Loucy (cell line): ENCODE measurements at regions not wholly inside any gene's neighbourhood (a gene's known extent, or its start where the extent isn't known, plus 50 kb on each side); places are given as distances from the start of the nearest gene placed in this dataset.
A peak's percentile ranks its signal among the peaks of the same experiment; 100 is the strongest.

Experiments
- H2AFZ ChIP-seq: fragments of 200-600 bp; sonication (generic); 2 replicates; pipeline ENCODE4 v1.6.0; 2016; ENCODE audit warnings: antibody characterized with exemption, mild to moderate bottlenecking, low read length, moderate library complexity
- H3F3A ChIP-seq: fragments of 200-600 bp; 2 replicates; pipeline ENCODE4 v1.6.0; 2016; ENCODE audit warnings: antibody characterized with exemption, low read depth, mild to moderate bottlenecking
- H3K27me3 ChIP-seq: fragments of 200-600 bp; sonication (generic); 2 replicates; pipeline ENCODE4 v1.6.1; 2014; ENCODE audit warnings: low read length, mild to moderate bottlenecking; ENCODE audit not compliant: insufficient read depth, poor library complexity, severe bottlenecking
- H3K36me3 ChIP-seq: fragments of 200-600 bp; sonication (generic); 2 replicates; pipeline ENCODE4 v1.6.1; 2016; ENCODE audit warnings: low read length; ENCODE audit not compliant: insufficient read depth
- H3K4me1 ChIP-seq: fragments of 200-600 bp; sonication (generic); 2 replicates; pipeline ENCODE4 v1.5.1; 2014; ENCODE audit warnings: low read length, mild to moderate bottlenecking; ENCODE audit not compliant: insufficient read depth, poor library complexity, severe bottlenecking
- H3K4me2 ChIP-seq: fragments of 200-600 bp; sonication (generic); 2 replicates; pipeline ENCODE4 v1.6.0; 2014; ENCODE audit warnings: antibody characterized with exemption, low read length, low read depth, mild to moderate bottlenecking; ENCODE audit not compliant: poor library complexity, severe bottlenecking
- H3K4me3 ChIP-seq: fragments of 200-600 bp; sonication (generic); 2 replicates; pipeline ENCODE4 v1.5.1; 2014; ENCODE audit warnings: low read length, mild to moderate bottlenecking, mixed read lengths; ENCODE audit not compliant: poor library complexity, severe bottlenecking
- H3K79me2 ChIP-seq: fragments of 200-600 bp; sonication (generic); 2 replicates; pipeline ENCODE4 v1.6.1; 2014; ENCODE audit warnings: low read length; ENCODE audit not compliant: insufficient read depth
- H3K9ac ChIP-seq: fragments of 200-600 bp; sonication (generic); 2 replicates; pipeline ENCODE4 v1.6.0; 2014; ENCODE audit warnings: mild to moderate bottlenecking, low read depth, low read length, moderate library complexity; ENCODE audit not compliant: poor library complexity, severe bottlenecking
- H3K9me2 ChIP-seq: fragments of 200-600 bp; sonication (generic); replicated peaks from 2 replicates; pipeline ENCODE4 v1.6.1; 2016; ENCODE audit warnings: low read depth, low read length, mixed read lengths
- H3K9me3 ChIP-seq: fragments of 200-600 bp; sonication (generic); 2 replicates; pipeline ENCODE4 v1.6.1; 2014; ENCODE audit warnings: mild to moderate bottlenecking, antibody characterized with exemption, low read length, low read depth; ENCODE audit not compliant: insufficient read depth
- H4K20me1 ChIP-seq: fragments of 200-600 bp; sonication (generic); 2 replicates; pipeline ENCODE4 v1.6.0; 2014; ENCODE audit warnings: antibody characterized with exemption, low read length, mild to moderate bottlenecking; ENCODE audit not compliant: insufficient read depth, poor library complexity, severe bottlenecking
- CTCF ChIP-seq: fragments of 200-600 bp; sonication (generic); conservative IDR thresholded peaks from 2 replicates; pipeline ENCODE4 v1.5.1; 2014; ENCODE audit warnings: mild to moderate bottlenecking, antibody characterized with exemption, low read length
- EZH2phosphoT487 ChIP-seq: fragments of 200-600 bp; IDR thresholded peaks from 2 replicates; pipeline ENCODE4 v1.6.1; 2018; ENCODE audit warnings: antibody characterized with exemption, mild to moderate bottlenecking, moderate library complexity, borderline replicate concordance

GRCh38 chr13:30133996-30134395 is 173.4 kb downstream of the KATNAL1 start:
- no peak for TF ChIP-seq EZH2phosphoT487
- no peak for TF ChIP-seq CTCF
- H3K36me3 ChIP-seq, result no peaks in the 10 kb centered on the region
- no peak overlapping the region for H3K9ac ChIP-seq
- H3K27me3 ChIP-seq, result no peaks in the 10 kb centered on the region
- peaks cover 8% of the 10 kb centered on the region for H3K4me1 ChIP-seq
- H3K9me3 ChIP-seq, result no peaks in the 10 kb centered on the region
- H3K9me2 ChIP-seq, result no peaks in the 10 kb centered on the region
- no peak overlapping the region for H3K4me2 ChIP-seq
- no peak overlapping the region for H2AFZ ChIP-seq
- H4K20me1 ChIP-seq, result no peaks in the 10 kb centered on the region
- H3K79me2 ChIP-seq, result no peaks in the 10 kb centered on the region
- no peak overlapping the region for H3K4me3 ChIP-seq
- H3F3A ChIP-seq, result no peaks in the 10 kb centered on the region

GRCh38 chr13:30133554-30133912 is 173.8 kb downstream of the KATNAL1 start:
- Histone ChIP-seq H4K20me1 (no peaks in the 10 kb centered on the region), H3K4me3 (no peak overlapping the region), H3K4me2 (no peak overlapping the region), H3K4me1 (peaks cover 12% of the 10 kb centered on the region), H3K9me2 (no peaks in the 10 kb centered on the region), H3K9me3 (no peaks in the 10 kb centered on the region), H3K27me3 (no peaks in the 10 kb centered on the region), H2AFZ (no peak overlapping the region), H3K9ac (no peak overlapping the region), H3F3A (no peaks in the 10 kb centered on the region), H3K36me3 (no peaks in the 10 kb centered on the region), H3K79me2 (no peaks in the 10 kb centered on the region)
- TF ChIP-seq EZH2phosphoT487, result no peak
- no peak for TF ChIP-seq CTCF

GRCh38 chr13:30132623-30133553 is 174.5 kb downstream of the KATNAL1 start:
- H3K4me1 ChIP-seq, result peaks cover 16% of the 10 kb centered on the region
- no peak overlapping the region for H3K4me3 ChIP-seq
- no peaks in the 10 kb centered on the region for H3F3A ChIP-seq
- H3K9me3 ChIP-seq, result no peaks in the 10 kb centered on the region
- peak overlapping the region; percentile 61; the same call in 1 of the 2 replicates for H2AFZ ChIP-seq
- H3K9ac ChIP-seq, result peak overlapping the region; percentile 16
- no peaks in the 10 kb centered on the region for H3K36me3 ChIP-seq
- no peaks in the 10 kb centered on the region for H4K20me1 ChIP-seq
- H3K79me2 ChIP-seq, result no peaks in the 10 kb centered on the region
- TF ChIP-seq CTCF (peak; percentile 88), EZH2phosphoT487 (no peak)
- H3K9me2 ChIP-seq, result no peaks in the 10 kb centered on the region
- H3K27me3 ChIP-seq, result no peaks in the 10 kb centered on the region
- H3K4me2 ChIP-seq, result peak overlapping the region; percentile 16
